DND-41 (cell line): ENCODE measurements at regions not wholly inside any gene's neighbourhood (a gene's known extent, or its start where the extent isn't known, plus 50 kb on each side); places are given as distances from the start of the nearest gene placed in this dataset.

Experiments
- ATAC-seq: fragments of 200-7000 bp; cut with Tn5 transposase; 3 replicates; pipeline ENCODE4 v1.9.1; 2021; ENCODE audit warnings: low read depth; ENCODE audit not compliant: insufficient read depth
- DNase-seq: peaks from one replicate; pipeline ENCODE4 v3.0.0-alpha.2; 2020
- H2AFZ ChIP-seq: 2 replicates; pipeline ENCODE4 v1.6.0; 2012; ENCODE audit warnings: low read depth, low read length
- H3K27ac ChIP-seq: 2 replicates; pipeline ENCODE4 v1.5.1; 2012; ENCODE audit warnings: low read length, inconsistent platforms
- H3K27me3 ChIP-seq: fragments of 200-600 bp; sonication (generic); 2 replicates; pipeline ENCODE4 v1.6.0; 2012; ENCODE audit warnings: low read length, mild to moderate bottlenecking, inconsistent platforms; ENCODE audit not compliant: insufficient read depth, poor library complexity
- H3K36me3 ChIP-seq: 2 replicates; pipeline ENCODE4 v1.5.1; 2012; ENCODE audit warnings: low read length, inconsistent platforms; ENCODE audit not compliant: insufficient read depth
- H3K4me1 ChIP-seq: 2 replicates; pipeline ENCODE4 v1.5.1; 2012; ENCODE audit warnings: mild to moderate bottlenecking, low read length; ENCODE audit not compliant: insufficient read depth
- H3K4me2 ChIP-seq: 2 replicates; pipeline ENCODE4 v1.6.0; 2012; ENCODE audit warnings: mild to moderate bottlenecking, moderate library complexity, low read length, inconsistent platforms; ENCODE audit not compliant: insufficient read depth
- H3K4me3 ChIP-seq, 2 experiments: fragments of 200-600 bp in 1 of 2; shearing (Covaris generic) in 1 of 2; 2 replicates each; pipeline ENCODE4 v1.5.1; 2012 to 2016; ENCODE audit warnings: inconsistent platforms in 2 of 2, low read length in 2 of 2, mild to moderate bottlenecking in 2 of 2, low read depth in 1 of 2, moderate library complexity in 1 of 2
- H3K79me2 ChIP-seq: 2 replicates; pipeline ENCODE4 v1.6.0; 2012; ENCODE audit warnings: low read length, inconsistent platforms; ENCODE audit not compliant: insufficient read depth
- H3K9ac ChIP-seq: 2 replicates; pipeline ENCODE4 v1.6.0; 2012; ENCODE audit warnings: low read depth, mild to moderate bottlenecking, inconsistent platforms, low read length, moderate library complexity
- H3K9me3 ChIP-seq: 2 replicates; pipeline ENCODE4 v1.5.1; 2012; ENCODE audit warnings: low read length, moderate library complexity, mild to moderate bottlenecking, inconsistent platforms; ENCODE audit not compliant: insufficient read depth, severe bottlenecking
- H4K20me1 ChIP-seq: 2 replicates; pipeline ENCODE4 v1.6.0; 2012; ENCODE audit warnings: low read length; ENCODE audit not compliant: insufficient read depth
- EZH2 ChIP-seq: IDR thresholded peaks from 3 replicates; pipeline ENCODE4 v1.6.1; 2012; ENCODE audit warnings: borderline replicate concordance, low read depth, mild to moderate bottlenecking, moderate library complexity, low read length, inconsistent platforms; ENCODE audit not compliant: severe bottlenecking
- TF ChIP-seq, protein P1 (sequence below): IDR thresholded peaks from 2 replicates; pipeline ENCODE4 v1.5.1; 2012; ENCODE audit warnings: borderline replicate concordance, low read length, moderate library complexity, mild to moderate bottlenecking; ENCODE audit not compliant: poor library complexity, severe bottlenecking; ENCODE audit errors: extremely low read depth

- no peak for DNase-seq
- H3K27me3 ChIP-seq, result no peaks in the 10 kb centered on the region
- H3K27ac ChIP-seq, result no peak overlapping the region
- TF ChIP-seq EZH2, result no peak
- TF ChIP-seq, protein P1, sequence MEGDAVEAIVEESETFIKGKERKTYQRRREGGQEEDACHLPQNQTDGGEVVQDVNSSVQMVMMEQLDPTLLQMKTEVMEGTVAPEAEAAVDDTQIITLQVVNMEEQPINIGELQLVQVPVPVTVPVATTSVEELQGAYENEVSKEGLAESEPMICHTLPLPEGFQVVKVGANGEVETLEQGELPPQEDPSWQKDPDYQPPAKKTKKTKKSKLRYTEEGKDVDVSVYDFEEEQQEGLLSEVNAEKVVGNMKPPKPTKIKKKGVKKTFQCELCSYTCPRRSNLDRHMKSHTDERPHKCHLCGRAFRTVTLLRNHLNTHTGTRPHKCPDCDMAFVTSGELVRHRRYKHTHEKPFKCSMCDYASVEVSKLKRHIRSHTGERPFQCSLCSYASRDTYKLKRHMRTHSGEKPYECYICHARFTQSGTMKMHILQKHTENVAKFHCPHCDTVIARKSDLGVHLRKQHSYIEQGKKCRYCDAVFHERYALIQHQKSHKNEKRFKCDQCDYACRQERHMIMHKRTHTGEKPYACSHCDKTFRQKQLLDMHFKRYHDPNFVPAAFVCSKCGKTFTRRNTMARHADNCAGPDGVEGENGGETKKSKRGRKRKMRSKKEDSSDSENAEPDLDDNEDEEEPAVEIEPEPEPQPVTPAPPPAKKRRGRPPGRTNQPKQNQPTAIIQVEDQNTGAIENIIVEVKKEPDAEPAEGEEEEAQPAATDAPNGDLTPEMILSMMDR, result no peak
- H3K9me3 ChIP-seq, result no peaks in the 10 kb centered on the region
- no peak for ATAC-seq
- H2AFZ ChIP-seq, result no peak overlapping the region
- H3K4me3 ChIP-seq, result no peak overlapping the region
- no peaks in the 10 kb centered on the region for H3K36me3 ChIP-seq
- H3K4me1 ChIP-seq, result no peaks in the 10 kb centered on the region
- no peak overlapping the region for H3K4me2 ChIP-seq
- H4K20me1 ChIP-seq, result no peaks in the 10 kb centered on the region
- no peak overlapping the region for H3K9ac ChIP-seq
- no peaks in the 10 kb centered on the region for H3K79me2 ChIP-seq
Observed at GRCh38 chr10:3689871-3690510, 95.0 kb downstream of the KLF6 start.

GRCh38 chr10:3687510-3688081 is 97.4 kb downstream of the KLF6 start:
- ATAC-seq (no peak), DNase-seq (no peak)
- Histone ChIP-seq H3K27me3 (no peaks in the 10 kb centered on the region), H4K20me1 (no peaks in the 10 kb centered on the region), H3K9ac (no peak overlapping the region), H3K27ac (no peak overlapping the region), H3K79me2 (no peaks in the 10 kb centered on the region), H3K9me3 (no peaks in the 10 kb centered on the region), H3K4me2 (no peak overlapping the region), H3K4me1 (no peaks in the 10 kb centered on the region), H3K36me3 (no peaks in the 10 kb centered on the region), H2AFZ (no peak overlapping the region), H3K4me3 (no peak overlapping the region)
- TF ChIP-seq, protein P1, result no peak
- TF ChIP-seq EZH2, result no peak

- H3K27ac ChIP-seq, result no peak overlapping the region
- no peak overlapping the region for H3K9ac ChIP-seq
- H4K20me1 ChIP-seq, result no peaks in the 10 kb centered on the region
- no peaks in the 10 kb centered on the region for H3K9me3 ChIP-seq
- TF ChIP-seq EZH2, result no peak
- TF ChIP-seq, protein P1, result no peak
- H3K27me3 ChIP-seq, result no peaks in the 10 kb centered on the region
- no peak for DNase-seq
- H3K4me3 ChIP-seq, result no peak overlapping the region
- no peak for ATAC-seq
- H3K36me3 ChIP-seq, result no peaks in the 10 kb centered on the region
- H3K4me2 ChIP-seq, result no peak overlapping the region
- no peak overlapping the region for H2AFZ ChIP-seq
- no peaks in the 10 kb centered on the region for H3K4me1 ChIP-seq
- H3K79me2 ChIP-seq, result no peaks in the 10 kb centered on the region
Observed at GRCh38 chr10:3685384-3685783, 99.6 kb downstream of the KLF6 start.
